DOHH2 (cell line): ENCODE measurements at regions not wholly inside any gene's neighbourhood (a gene's known extent, or its start where the extent isn't known, plus 50 kb on each side); places are given as distances from the start of the nearest gene placed in this dataset.

ENCODE experiments used
- EZH2phosphoT487 ChIP-seq: fragments of 200-600 bp; sonication (generic); IDR thresholded peaks from 2 replicates; pipeline ENCODE4 v1.6.1; 2017; ENCODE audit warnings: borderline replicate concordance, mild to moderate bottlenecking, antibody characterized with exemption, low read length, moderate library complexity, mixed read lengths
- TF ChIP-seq, protein P1 (sequence below): fragments of 200-600 bp; sonication (generic); IDR thresholded peaks from one replicate; pipeline ENCODE4 v1.5.1; 2014; ENCODE audit warnings: antibody characterized with exemption, mild to moderate bottlenecking, low read depth, low read length; ENCODE audit not compliant: poor library complexity, severe bottlenecking

DNA sequence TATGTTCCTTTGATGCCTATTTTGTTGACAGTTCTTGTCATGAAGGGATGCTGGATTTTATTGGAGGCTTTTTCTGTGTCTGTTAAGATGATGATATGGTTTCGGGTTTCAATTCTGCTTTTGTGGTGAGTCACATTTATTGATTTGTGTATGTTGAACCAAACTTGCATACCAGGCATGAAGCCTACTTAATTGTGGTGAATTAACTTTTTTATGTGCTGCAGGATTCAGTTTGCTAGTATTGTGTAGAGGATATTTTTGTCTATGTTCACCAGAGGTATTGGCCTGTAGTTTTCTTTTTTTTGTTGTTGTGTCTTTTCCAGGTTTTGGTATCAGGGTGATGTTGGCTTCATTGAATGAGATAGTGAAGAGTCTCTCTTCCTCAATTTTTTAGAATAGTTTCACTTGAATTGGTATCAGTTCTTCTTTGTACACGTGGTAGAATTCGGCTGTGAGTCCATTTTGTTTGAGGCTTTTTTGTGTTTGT lies 345.9 kb downstream of the KIF20B start:
- TF ChIP-seq, protein P1, sequence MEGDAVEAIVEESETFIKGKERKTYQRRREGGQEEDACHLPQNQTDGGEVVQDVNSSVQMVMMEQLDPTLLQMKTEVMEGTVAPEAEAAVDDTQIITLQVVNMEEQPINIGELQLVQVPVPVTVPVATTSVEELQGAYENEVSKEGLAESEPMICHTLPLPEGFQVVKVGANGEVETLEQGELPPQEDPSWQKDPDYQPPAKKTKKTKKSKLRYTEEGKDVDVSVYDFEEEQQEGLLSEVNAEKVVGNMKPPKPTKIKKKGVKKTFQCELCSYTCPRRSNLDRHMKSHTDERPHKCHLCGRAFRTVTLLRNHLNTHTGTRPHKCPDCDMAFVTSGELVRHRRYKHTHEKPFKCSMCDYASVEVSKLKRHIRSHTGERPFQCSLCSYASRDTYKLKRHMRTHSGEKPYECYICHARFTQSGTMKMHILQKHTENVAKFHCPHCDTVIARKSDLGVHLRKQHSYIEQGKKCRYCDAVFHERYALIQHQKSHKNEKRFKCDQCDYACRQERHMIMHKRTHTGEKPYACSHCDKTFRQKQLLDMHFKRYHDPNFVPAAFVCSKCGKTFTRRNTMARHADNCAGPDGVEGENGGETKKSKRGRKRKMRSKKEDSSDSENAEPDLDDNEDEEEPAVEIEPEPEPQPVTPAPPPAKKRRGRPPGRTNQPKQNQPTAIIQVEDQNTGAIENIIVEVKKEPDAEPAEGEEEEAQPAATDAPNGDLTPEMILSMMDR: no peak
- TF ChIP-seq EZH2phosphoT487: no peak
